PC-9 (cell line): ENCODE measurements at regions not wholly inside any gene's neighbourhood (a gene's known extent, or its start where the extent isn't known, plus 50 kb on each side); places are given as distances from the start of the nearest gene placed in this dataset.

Source experiments
- EZH2 ChIP-seq: fragments of 200-600 bp; sonication (generic); IDR thresholded peaks from 2 replicates; pipeline ENCODE4 v1.8.0; 2017; ENCODE audit warnings: antibody characterized with exemption, low read depth
- TF ChIP-seq, protein P1 (sequence below): fragments of 200-600 bp; sonication (generic); conservative IDR thresholded peaks from 2 replicates; pipeline ENCODE4 v1.6.1; 2017; ENCODE audit warnings: mixed run types, antibody characterized with exemption, mild to moderate bottlenecking, moderate library complexity

DNA sequence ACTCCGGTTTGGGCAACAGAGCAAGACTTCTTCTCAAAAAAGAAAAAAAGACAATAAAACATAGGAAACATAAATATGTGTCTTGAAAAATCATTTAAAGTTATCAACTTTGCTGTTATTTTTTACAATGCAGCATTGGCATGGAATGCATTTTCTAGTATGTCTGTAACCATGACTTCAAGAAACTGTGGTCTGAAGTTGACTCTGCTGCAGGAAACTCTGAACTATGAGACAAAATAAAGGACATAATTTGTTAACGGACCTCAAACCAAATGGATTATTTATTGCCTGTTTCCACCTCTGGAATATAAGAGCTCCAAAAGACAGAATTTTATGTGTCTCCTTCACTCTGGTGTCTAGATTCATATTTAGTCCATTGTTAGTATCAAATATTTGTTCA is 79.1 kb downstream of the TRIB2 start:
- TF ChIP-seq, protein P1, sequence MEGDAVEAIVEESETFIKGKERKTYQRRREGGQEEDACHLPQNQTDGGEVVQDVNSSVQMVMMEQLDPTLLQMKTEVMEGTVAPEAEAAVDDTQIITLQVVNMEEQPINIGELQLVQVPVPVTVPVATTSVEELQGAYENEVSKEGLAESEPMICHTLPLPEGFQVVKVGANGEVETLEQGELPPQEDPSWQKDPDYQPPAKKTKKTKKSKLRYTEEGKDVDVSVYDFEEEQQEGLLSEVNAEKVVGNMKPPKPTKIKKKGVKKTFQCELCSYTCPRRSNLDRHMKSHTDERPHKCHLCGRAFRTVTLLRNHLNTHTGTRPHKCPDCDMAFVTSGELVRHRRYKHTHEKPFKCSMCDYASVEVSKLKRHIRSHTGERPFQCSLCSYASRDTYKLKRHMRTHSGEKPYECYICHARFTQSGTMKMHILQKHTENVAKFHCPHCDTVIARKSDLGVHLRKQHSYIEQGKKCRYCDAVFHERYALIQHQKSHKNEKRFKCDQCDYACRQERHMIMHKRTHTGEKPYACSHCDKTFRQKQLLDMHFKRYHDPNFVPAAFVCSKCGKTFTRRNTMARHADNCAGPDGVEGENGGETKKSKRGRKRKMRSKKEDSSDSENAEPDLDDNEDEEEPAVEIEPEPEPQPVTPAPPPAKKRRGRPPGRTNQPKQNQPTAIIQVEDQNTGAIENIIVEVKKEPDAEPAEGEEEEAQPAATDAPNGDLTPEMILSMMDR = no peak
- no peak for TF ChIP-seq EZH2
